ENCODE measurements at regions not wholly inside any gene's neighbourhood (a gene's known extent, or its start where the extent isn't known, plus 50 kb on each side); places are given as distances from the start of the nearest gene placed in this dataset.

DNA sequence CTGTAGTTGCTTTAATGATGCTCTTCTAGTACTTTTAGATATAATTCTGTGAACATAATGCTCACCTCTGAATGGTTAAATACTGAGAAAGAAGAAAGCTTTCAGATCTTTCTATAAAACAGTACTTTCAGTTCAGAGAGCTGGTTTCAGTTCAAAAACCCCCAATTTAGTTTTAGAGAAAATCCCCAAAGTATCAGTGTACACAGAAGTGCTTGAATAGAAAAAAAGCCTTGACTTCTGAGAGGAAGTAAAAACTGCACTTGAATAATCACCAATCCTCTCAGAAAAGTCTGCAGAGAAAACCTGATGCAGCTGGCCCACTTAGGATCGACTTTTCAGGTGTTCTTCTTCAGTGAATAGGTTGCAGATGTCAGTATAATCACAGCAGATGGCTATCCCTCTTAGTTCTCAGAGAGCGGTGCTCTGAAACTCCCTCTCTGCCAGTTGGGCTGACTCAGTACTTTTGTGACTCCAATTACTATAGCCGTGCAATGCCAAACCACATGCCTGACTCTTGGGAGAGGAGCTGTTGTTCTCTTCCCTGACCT is 616.3 kb downstream of the LRFN5 start:
- no peaks in the 10 kb centered on the region for H3K36me3 Mint-ChIP-seq (ENCODE audit: low read depth)
- no peaks in the 10 kb centered on the region for H3K9me3 Mint-ChIP-seq
- H3K27ac Mint-ChIP-seq, result no peak overlapping the region
- no peaks in the 10 kb centered on the region for H3K4me1 Mint-ChIP-seq
- H3K4me3 Mint-ChIP-seq, result no peak overlapping the region
- no peaks in the 10 kb centered on the region for H3K27me3 Mint-ChIP-seq
- intact Hi-C loops (cut with micrococcal nuclease), result no loop called here
- no peak for DNase-seq

DNA sequence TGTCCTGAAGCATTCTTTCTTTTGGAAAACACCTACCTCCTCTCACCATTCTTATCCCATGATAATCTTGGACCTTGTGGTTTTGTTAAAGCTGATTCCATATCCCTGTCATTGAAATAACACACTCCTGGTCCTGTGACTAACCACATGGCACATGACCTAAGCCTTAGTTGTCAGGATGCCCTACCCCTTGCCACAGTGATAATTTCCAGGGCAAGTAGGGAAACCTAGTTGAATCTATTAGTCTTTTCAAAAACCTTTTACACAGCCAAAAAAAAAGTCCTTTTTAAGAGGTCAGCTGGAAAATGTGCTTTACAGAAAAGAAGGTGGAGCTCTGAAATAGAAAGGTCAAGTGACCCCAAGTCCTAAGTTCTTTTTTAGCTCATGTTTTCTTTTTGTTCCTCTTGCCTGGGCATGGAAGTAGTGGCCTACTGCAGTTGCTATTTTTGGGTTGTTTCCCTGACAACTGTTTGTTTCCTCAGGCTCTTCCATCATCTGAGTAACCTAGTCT is 608.4 kb downstream of the LRFN5 start:
- no peaks in the 10 kb centered on the region for H3K36me3 Mint-ChIP-seq (ENCODE audit: low read depth)
- no peak overlapping the region for H3K27ac Mint-ChIP-seq
- no peaks in the 10 kb centered on the region for H3K4me1 Mint-ChIP-seq
- no peak for DNase-seq
- H3K27me3 Mint-ChIP-seq, result no peaks in the 10 kb centered on the region
- intact Hi-C loops (cut with micrococcal nuclease), result no loop called here
- H3K4me3 Mint-ChIP-seq, result no peak overlapping the region
- H3K9me3 Mint-ChIP-seq, result no peaks in the 10 kb centered on the region

DNA sequence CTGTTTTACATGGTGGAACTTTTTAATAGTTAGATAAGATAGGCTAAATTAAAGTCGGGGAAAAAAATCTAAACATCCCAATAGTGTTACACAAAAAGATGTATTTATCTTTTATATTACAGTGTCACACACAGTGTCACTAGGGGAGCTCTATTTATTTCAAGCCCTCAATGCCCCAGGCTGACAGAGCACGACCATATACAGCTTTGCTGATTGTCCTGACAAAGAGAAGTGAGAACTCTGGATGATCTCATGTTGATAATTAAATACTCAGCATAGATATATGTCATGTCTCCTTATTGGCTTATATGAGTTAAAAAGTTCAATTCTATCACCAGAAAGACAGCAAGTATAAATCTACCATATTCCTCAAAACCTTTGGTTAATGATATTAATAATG is 594.3 kb downstream of the LRFN5 start:
- H3K9me3 Mint-ChIP-seq, result peaks cover 7% of the 10 kb centered on the region

DNA sequence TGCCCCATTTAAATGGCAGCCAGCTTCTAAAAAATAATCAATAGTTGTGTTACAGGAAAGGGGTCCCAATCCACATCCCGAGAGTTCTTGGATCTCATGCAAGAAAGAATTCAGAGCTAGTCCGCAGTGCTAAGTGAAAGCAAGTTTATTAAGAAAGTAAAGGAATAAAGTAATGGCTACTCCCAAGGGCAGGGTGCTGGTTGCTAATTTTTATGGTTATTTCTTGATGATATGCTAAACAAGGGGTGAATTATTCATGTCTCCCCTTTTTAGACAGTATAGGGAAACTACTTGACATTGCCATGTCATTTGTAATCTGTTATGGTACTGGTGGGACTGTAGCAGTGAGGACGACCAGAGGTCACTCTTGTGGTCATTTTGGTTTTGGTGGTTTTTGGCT is 591.3 kb downstream of the LRFN5 start:
- Mint-ChIP-seq H3K36me3 (ENCODE audit: low read depth) (no peaks in the 10 kb centered on the region), H3K27me3 (no peaks in the 10 kb centered on the region), H3K9me3 (peaks cover 1% of the 10 kb centered on the region), H3K27ac (no peak overlapping the region), H3K4me3 (no peak overlapping the region), H3K4me1 (no peaks in the 10 kb centered on the region)
- DNase-seq, result no peak
- intact Hi-C loops (cut with micrococcal nuclease), result no loop called here

More for the DNA sequence above, 594.3 kb downstream of the LRFN5 start:
- Mint-ChIP-seq H3K36me3 (ENCODE audit: low read depth) (no peaks in the 10 kb centered on the region), H3K27ac (no peak overlapping the region), H3K4me3 (no peak overlapping the region), H3K27me3 (no peaks in the 10 kb centered on the region), H3K4me1 (no peaks in the 10 kb centered on the region)
- DNase-seq, result no peak
- intact Hi-C loops (cut with micrococcal nuclease), result no loop called here

- peaks cover 6% of the 10 kb centered on the region for H3K9me3 Mint-ChIP-seq
- no peak overlapping the region for H3K27ac Mint-ChIP-seq
- intact Hi-C loops (cut with micrococcal nuclease), result no loop called here
- no peaks in the 10 kb centered on the region for H3K4me1 Mint-ChIP-seq
- DNase-seq, result no peak
- no peaks in the 10 kb centered on the region for H3K36me3 Mint-ChIP-seq (ENCODE audit: low read depth)
- H3K27me3 Mint-ChIP-seq, result no peaks in the 10 kb centered on the region
- no peak overlapping the region for H3K4me3 Mint-ChIP-seq
Observed at GRCh38 chr14:42192738-42193653, 586.3 kb downstream of the LRFN5 start.

GRCh38 chr14:42190744-42191143 is 584.1 kb downstream of the LRFN5 start:
- no peaks in the 10 kb centered on the region for H3K36me3 Mint-ChIP-seq (ENCODE audit: low read depth)
- DNase-seq, result no peak
- H3K27ac Mint-ChIP-seq, result no peak overlapping the region
- no peaks in the 10 kb centered on the region for H3K4me1 Mint-ChIP-seq
- intact Hi-C loops (cut with micrococcal nuclease), result no loop called here
- H3K9me3 Mint-ChIP-seq, result peaks cover 9% of the 10 kb centered on the region
- no peak overlapping the region for H3K4me3 Mint-ChIP-seq
- no peaks in the 10 kb centered on the region for H3K27me3 Mint-ChIP-seq

DNA sequence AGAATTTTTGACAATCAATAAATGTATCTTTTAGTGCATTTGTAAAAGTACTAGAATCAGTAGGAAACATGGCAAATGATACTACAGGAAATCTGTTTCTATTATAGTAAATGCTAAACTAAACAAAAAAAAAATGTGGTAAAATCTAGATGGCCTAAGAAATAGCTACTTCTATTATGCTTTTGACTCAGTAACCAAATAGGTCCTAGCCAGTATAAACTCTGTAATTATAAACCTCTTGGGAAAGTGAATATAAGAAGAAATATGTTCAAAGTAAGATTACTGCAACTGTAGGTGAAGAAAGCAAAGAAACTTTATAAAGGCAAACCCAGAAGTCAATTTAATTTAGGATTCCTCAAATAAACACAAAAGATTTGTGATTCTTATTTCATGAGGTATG is 581.2 kb downstream of the LRFN5 start:
- Mint-ChIP-seq H3K4me3 (no peak overlapping the region), H3K4me1 (no peaks in the 10 kb centered on the region), H3K36me3 (ENCODE audit: low read depth) (no peaks in the 10 kb centered on the region), H3K27ac (no peak overlapping the region), H3K9me3 (peaks cover 6% of the 10 kb centered on the region), H3K27me3 (no peaks in the 10 kb centered on the region)
- no peak for DNase-seq
- intact Hi-C loops (cut with micrococcal nuclease), result no loop called here

- Mint-ChIP-seq H3K4me3 (no peak overlapping the region), H3K27ac (no peak overlapping the region), H3K27me3 (no peaks in the 10 kb centered on the region), H3K9me3 (peaks cover 3% of the 10 kb centered on the region), H3K36me3 (ENCODE audit: low read depth) (no peaks in the 10 kb centered on the region), H3K4me1 (no peaks in the 10 kb centered on the region)
- no peak for DNase-seq
- intact Hi-C loops (cut with micrococcal nuclease), result no loop called here
Observed at GRCh38 chr14:42185718-42186117, 579.0 kb downstream of the LRFN5 start.

DNA sequence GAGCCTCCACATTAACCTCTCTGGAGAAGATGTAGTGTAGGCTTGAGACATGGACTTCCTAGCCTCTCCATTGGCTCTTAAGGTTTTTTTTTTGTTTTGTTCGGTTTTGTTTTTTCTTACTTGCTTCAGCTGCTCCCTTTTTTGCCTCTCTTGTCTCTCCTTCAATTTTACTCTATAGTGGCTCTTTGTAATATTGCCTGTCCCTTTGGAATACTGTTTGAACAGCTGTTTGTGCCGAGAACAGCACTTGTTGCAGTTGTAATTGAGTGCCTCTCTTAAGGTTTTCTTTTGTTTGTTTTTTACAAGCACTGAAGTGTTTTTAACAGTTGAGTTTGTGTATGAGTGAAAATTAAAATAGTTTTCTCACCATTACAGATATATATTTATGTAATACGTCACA is 567.7 kb downstream of the LRFN5 start:
- H3K36me3 Mint-ChIP-seq (ENCODE audit: low read depth), result no peaks in the 10 kb centered on the region
- no peaks in the 10 kb centered on the region for H3K9me3 Mint-ChIP-seq
- intact Hi-C loops (cut with micrococcal nuclease), result no loop called here
- no peak overlapping the region for H3K27ac Mint-ChIP-seq
- DNase-seq, result no peak
- H3K4me1 Mint-ChIP-seq, result no peaks in the 10 kb centered on the region
- H3K27me3 Mint-ChIP-seq, result no peaks in the 10 kb centered on the region
- no peak overlapping the region for H3K4me3 Mint-ChIP-seq

DNA sequence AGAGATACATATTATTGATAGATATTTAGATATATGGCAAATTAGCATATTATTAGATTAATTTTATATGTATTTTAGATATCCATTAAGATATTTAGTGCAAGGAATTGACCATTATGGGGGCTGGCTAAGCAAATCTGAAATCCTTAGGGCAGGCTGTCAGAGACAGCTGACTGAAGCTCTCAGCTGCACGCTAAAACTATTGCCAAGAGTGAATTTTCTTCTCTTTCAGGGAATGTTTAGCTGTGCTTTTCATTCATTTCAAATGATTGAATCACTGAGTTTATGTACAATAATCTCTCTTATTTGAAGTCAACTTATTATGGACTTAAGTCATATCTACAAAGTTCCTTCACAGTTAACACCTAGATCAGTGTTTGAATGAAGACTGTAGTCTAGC is 566.5 kb downstream of the LRFN5 start:
- no peak for DNase-seq
- Mint-ChIP-seq H3K36me3 (ENCODE audit: low read depth) (no peaks in the 10 kb centered on the region), H3K4me1 (no peaks in the 10 kb centered on the region), H3K27ac (no peak overlapping the region), H3K9me3 (peaks cover 5% of the 10 kb centered on the region), H3K27me3 (no peaks in the 10 kb centered on the region), H3K4me3 (no peak overlapping the region)
- intact Hi-C loops (cut with micrococcal nuclease), result no loop called here

DNA sequence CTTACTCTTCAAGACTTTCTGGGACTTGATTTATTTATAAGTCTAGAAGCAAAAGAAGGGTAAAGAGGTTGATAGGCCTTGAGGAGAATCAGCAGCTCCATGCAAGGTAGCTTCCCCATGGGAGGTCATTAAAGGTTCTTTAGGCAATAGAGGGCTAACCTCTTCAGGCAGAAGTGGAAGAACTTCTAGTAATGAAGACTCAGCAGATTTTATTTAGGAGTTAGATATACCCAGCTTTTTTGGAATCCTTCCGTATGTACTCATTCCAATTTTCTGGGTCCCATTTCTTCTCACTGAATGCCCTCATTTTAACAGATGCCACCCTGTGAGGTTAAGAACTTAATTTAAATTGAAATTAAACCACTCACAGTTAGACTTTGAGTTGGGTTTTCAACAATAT is 565.6 kb downstream of the LRFN5 start:
- Mint-ChIP-seq H3K27me3 (no peaks in the 10 kb centered on the region), H3K4me1 (no peaks in the 10 kb centered on the region)

GRCh38 chr14:42163136-42163535 is 556.5 kb downstream of the LRFN5 start:
- no peak overlapping the region for H3K27ac Mint-ChIP-seq

More for the DNA sequence above, 565.6 kb downstream of the LRFN5 start:
- Mint-ChIP-seq H3K36me3 (ENCODE audit: low read depth) (no peaks in the 10 kb centered on the region), H3K9me3 (peaks cover 13% of the 10 kb centered on the region), H3K27ac (no peak overlapping the region), H3K4me3 (no peak overlapping the region)
- no peak for DNase-seq
- intact Hi-C loops (cut with micrococcal nuclease), result no loop called here

DNA sequence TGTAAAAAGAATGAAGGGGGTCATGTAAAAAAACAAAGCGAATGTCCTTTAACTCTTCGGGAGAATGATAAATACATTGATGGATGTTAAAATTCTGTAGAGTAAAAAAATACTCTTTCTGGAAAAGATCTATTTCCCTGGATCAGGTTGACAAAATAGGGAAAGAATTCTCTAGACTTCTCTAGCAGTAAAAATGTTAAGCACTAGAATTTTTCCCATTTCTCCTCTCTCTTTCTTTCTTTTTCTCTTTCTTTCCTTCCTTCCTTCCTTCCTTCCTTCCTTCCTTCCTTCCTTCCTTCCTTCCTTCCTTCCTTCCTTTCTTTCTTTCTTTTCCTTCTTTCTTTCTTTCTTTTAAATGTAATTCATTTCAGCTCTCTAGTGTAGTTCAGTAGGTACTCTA is 552.5 kb downstream of the LRFN5 start:
- Mint-ChIP-seq H3K27me3 (no peaks in the 10 kb centered on the region), H3K27ac (no peak overlapping the region), H3K36me3 (ENCODE audit: low read depth) (no peaks in the 10 kb centered on the region), H3K4me1 (no peaks in the 10 kb centered on the region), H3K9me3 (no peaks in the 10 kb centered on the region), H3K4me3 (no peak overlapping the region)
- intact Hi-C loops (cut with micrococcal nuclease), result no loop called here
- no peak for DNase-seq

More at GRCh38 chr14:42163136-42163535, 556.5 kb downstream of the LRFN5 start:
- H3K27me3 Mint-ChIP-seq, result no peaks in the 10 kb centered on the region
- H3K4me3 Mint-ChIP-seq, result no peak overlapping the region
- no peaks in the 10 kb centered on the region for H3K4me1 Mint-ChIP-seq
- intact Hi-C loops (cut with micrococcal nuclease), result no loop called here
- no peaks in the 10 kb centered on the region for H3K36me3 Mint-ChIP-seq (ENCODE audit: low read depth)
- DNase-seq, result no peak
- H3K9me3 Mint-ChIP-seq, result peaks cover 9% of the 10 kb centered on the region

GRCh38 chr14:42149609-42150261 is 543.1 kb downstream of the LRFN5 start:
- H3K27ac Mint-ChIP-seq, result no peak overlapping the region
- intact Hi-C loops (cut with micrococcal nuclease), result no loop called here
- DNase-seq, result no peak

More at GRCh38 chr14:42149609-42150261, 543.1 kb downstream of the LRFN5 start:
- Mint-ChIP-seq H3K9me3 (peaks cover 3% of the 10 kb centered on the region), H3K4me1 (no peaks in the 10 kb centered on the region), H3K36me3 (ENCODE audit: low read depth) (no peaks in the 10 kb centered on the region), H3K4me3 (no peak overlapping the region), H3K27me3 (no peaks in the 10 kb centered on the region)
